ENCODE measurements at regions not wholly inside any gene's neighbourhood (a gene's known extent, or its start where the extent isn't known, plus 50 kb on each side); places are given as distances from the start of the nearest gene placed in this dataset.
A peak's percentile ranks its signal among the peaks of the same experiment; 100 is the strongest.

DNA sequence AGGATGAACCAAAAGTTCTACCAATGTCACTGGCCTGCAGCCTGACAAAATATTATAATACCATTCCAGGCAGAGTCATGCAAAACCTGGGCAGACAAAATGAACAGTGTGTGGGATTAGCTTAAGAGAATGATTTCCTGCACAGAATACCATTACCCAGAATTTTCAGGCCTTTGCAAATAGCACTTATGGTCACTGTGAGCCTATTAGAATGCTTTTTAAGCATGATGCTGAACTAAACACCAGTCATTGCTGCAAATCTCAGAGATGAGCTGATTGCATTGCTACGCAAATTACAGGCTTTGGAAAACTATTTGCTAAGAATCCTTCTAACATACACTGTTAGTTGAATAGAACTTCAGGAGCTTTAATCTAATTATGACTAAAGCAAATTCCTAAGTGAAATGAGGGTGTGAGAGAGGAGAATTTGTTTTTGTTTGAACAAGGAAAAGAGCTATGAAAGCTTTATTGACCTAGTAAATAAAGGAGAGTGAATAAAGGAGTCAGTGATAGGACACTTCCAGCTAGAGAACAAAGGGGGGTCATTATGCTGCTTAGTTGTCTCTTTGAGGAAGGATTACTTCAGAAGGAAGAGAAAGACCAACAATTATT lies 398.8 kb downstream of the HS3ST3B1 start:
- Histone ChIP-seq H3K36me3 (ENCODE audit: control insufficient read depth, insufficient read depth, low read length) (no peaks in the 10 kb centered on the region), H3K4me3 (ENCODE audit: low read depth, low read length) (no peak overlapping the region), H3K27me3 (ENCODE audit: control insufficient read depth, insufficient read depth, low read length) (no peaks in the 10 kb centered on the region)
- FAIRE-seq (no peak), DNase-seq (ENCODE audit: low read depth) (peak; percentile 68)
- TF ChIP-seq, protein P1, sequence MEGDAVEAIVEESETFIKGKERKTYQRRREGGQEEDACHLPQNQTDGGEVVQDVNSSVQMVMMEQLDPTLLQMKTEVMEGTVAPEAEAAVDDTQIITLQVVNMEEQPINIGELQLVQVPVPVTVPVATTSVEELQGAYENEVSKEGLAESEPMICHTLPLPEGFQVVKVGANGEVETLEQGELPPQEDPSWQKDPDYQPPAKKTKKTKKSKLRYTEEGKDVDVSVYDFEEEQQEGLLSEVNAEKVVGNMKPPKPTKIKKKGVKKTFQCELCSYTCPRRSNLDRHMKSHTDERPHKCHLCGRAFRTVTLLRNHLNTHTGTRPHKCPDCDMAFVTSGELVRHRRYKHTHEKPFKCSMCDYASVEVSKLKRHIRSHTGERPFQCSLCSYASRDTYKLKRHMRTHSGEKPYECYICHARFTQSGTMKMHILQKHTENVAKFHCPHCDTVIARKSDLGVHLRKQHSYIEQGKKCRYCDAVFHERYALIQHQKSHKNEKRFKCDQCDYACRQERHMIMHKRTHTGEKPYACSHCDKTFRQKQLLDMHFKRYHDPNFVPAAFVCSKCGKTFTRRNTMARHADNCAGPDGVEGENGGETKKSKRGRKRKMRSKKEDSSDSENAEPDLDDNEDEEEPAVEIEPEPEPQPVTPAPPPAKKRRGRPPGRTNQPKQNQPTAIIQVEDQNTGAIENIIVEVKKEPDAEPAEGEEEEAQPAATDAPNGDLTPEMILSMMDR (IDR thresholded peaks at IDR 0.05; ENCODE audit: insufficient read depth, low read length, severe bottlenecking) = no peak

DNA sequence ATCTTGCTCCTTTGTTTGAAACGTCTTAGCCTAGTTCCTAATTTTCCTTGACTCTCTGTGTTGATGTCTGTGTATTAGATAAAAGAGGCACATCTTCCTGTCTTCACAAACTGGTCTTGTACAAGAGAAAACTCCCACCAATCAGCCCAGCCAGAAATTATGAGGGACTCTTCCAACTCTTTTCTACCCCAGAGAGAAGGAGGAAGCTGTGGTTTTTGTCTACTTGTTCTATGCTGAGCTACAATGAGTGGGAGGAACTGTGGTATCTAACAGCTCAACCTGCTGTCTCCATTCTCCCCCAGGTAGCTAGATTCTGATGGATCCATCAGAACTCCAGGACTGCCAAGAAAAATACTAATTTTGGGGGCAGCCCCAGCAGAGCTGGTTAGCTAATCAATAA lies 392.5 kb downstream of the HS3ST3B1 start:
- FAIRE-seq (no peak), DNase-seq (ENCODE audit: low read depth) (no peak)
- TF ChIP-seq, protein P1 (IDR thresholded peaks at IDR 0.05; ENCODE audit: insufficient read depth, low read length, severe bottlenecking) = no peak

DNA sequence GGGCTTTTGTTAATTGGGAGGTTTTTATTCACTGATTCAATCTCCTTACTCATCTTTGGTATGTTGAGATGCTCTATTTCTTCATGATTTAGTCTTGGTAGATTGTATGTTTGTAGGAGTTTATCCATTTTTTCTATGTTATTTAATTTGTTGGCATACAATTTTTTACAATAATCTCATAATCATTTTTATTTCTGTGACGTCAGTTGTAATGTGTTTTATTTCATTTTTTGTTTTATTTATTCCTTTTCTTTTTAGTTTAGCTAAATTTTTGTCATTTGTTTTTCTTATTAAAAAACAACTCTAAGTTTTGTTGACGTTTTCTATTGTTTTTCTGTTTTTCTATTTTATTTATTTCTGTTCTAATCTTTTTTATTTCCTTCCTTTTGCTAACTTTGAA lies 389.8 kb downstream of the HS3ST3B1 start:
- H3K36me3 ChIP-seq (ENCODE audit: control insufficient read depth, insufficient read depth, low read length) = no peaks in the 10 kb centered on the region
- DNase-seq (ENCODE audit: low read depth) = no peak
- TF ChIP-seq, protein P1 (IDR thresholded peaks at IDR 0.05; ENCODE audit: insufficient read depth, low read length, severe bottlenecking) = no peak
- H3K4me3 ChIP-seq (ENCODE audit: low read depth, low read length) = no peak overlapping the region
- H3K27me3 ChIP-seq (ENCODE audit: control insufficient read depth, insufficient read depth, low read length) = no peaks in the 10 kb centered on the region
- no peak for FAIRE-seq

More for the DNA sequence above, 392.5 kb downstream of the HS3ST3B1 start:
- H3K36me3 ChIP-seq (ENCODE audit: control insufficient read depth, insufficient read depth, low read length) = no peaks in the 10 kb centered on the region
- H3K4me3 ChIP-seq (ENCODE audit: low read depth, low read length) = no peak overlapping the region
- no peaks in the 10 kb centered on the region for H3K27me3 ChIP-seq (ENCODE audit: control insufficient read depth, insufficient read depth, low read length)

- no peaks in the 10 kb centered on the region for H3K36me3 ChIP-seq (ENCODE audit: control insufficient read depth, insufficient read depth, low read length)
- TF ChIP-seq, protein P1 (IDR thresholded peaks at IDR 0.05; ENCODE audit: insufficient read depth, low read length, severe bottlenecking) = no peak
- no peak overlapping the region for H3K4me3 ChIP-seq (ENCODE audit: low read depth, low read length)
- no peaks in the 10 kb centered on the region for H3K27me3 ChIP-seq (ENCODE audit: control insufficient read depth, insufficient read depth, low read length)
- no peak for FAIRE-seq
- DNase-seq (ENCODE audit: low read depth) = peak; percentile 5
These were observed 387.3 kb downstream of the HS3ST3B1 start for GRCh38 chr17:14688134-14688533.

GRCh38 chr17:14672830-14673229 lies 371.9 kb downstream of the HS3ST3B1 start:
- TF ChIP-seq, protein P1 (IDR thresholded peaks at IDR 0.05; ENCODE audit: insufficient read depth, low read length, severe bottlenecking) = no peak
- H3K27me3 ChIP-seq (ENCODE audit: control insufficient read depth, insufficient read depth, low read length) = no peaks in the 10 kb centered on the region
- no peak overlapping the region for H3K4me3 ChIP-seq (ENCODE audit: low read depth, low read length)
- FAIRE-seq (no peak), DNase-seq (ENCODE audit: low read depth) (peak; percentile 84)
- no peaks in the 10 kb centered on the region for H3K36me3 ChIP-seq (ENCODE audit: control insufficient read depth, insufficient read depth, low read length)

- no peak for DNase-seq (ENCODE audit: low read depth)
- TF ChIP-seq, protein P1 (IDR thresholded peaks at IDR 0.05; ENCODE audit: insufficient read depth, low read length, severe bottlenecking) = no peak
- no peak for FAIRE-seq
- H3K27me3 ChIP-seq (ENCODE audit: control insufficient read depth, insufficient read depth, low read length) = no peaks in the 10 kb centered on the region
- H3K36me3 ChIP-seq (ENCODE audit: control insufficient read depth, insufficient read depth, low read length) = no peaks in the 10 kb centered on the region
- H3K4me3 ChIP-seq (ENCODE audit: low read depth, low read length) = no peak overlapping the region
These were observed 370.0 kb downstream of the HS3ST3B1 start for GRCh38 chr17:14670861-14671260.

All from bronchial epithelial cell (primary cell).